HepG2 (cell line): ENCODE measurements at regions not wholly inside any gene's neighbourhood (a gene's known extent, or its start where the extent isn't known, plus 50 kb on each side); places are given as distances from the start of the nearest gene placed in this dataset.
A peak's percentile ranks its signal among the peaks of the same experiment; 100 is the strongest.

Source experiments
- ATAC-seq: fragments of 200-7000 bp; cut with Tn5 transposase; 3 replicates; pipeline ENCODE4 v1.9.1; 2020; ENCODE audit warnings: mild to moderate bottlenecking, moderate library complexity
- BruUV-seq: library from RNA; stranded (reverse); fragments of 400-500 nt; replicated peaks from 2 replicates; lab custom pipeline; 2021; lab: Mats Ljungman, UMichigan
- CTCF ChIA-PET: fragments of 300-600 bp; formaldehyde crosslinking; extraction: SDS; loops from one replicate; lab custom pipeline; 2021; ENCODE audit warnings: low total read pairs, inconsistent platforms, low intra/inter-chr PET ratio; lab: Yijun Ruan, JAX
- POLR2A ChIA-PET: fragments of 350-600 bp; sonication (Branson Sonifier 250); formaldehyde crosslinking; loops from one replicate; lab custom pipeline; 2020; ENCODE audit warnings: antibody characterized with exemption, inconsistent platforms; lab: Yijun Ruan, JAX
- DNase-seq: peaks from one replicate; pipeline ENCODE4 v3.0.0-alpha.2; 2015; ENCODE audit warnings: low spot score
- FAIRE-seq: peaks from 3 replicates; lab custom pipeline; 2011; peaks lifted over from hg19 to GRCh38; lab: Jason Lieb, UNC
- H2AFZ ChIP-seq: one replicate; pipeline ENCODE4 v1.6.1; 2011; ENCODE audit warnings: low read length, inconsistent platforms
- H3K27ac ChIP-seq: fragments of 300-600 bp; 3 replicates; pipeline ENCODE4 v1.8.0; 2011; ENCODE audit warnings: mixed run types, mild to moderate bottlenecking, mixed read lengths, low read length, inconsistent platforms; ENCODE audit not compliant: insufficient read depth; ENCODE audit errors: extremely low read length
- H3K27me3 ChIP-seq, 2 experiments: fragments of 200-600 bp in 1 of 2; 2 replicates in 1 of 2; 3 replicates in 1 of 2; pipeline versions ENCODE4 v1.6.0 to v1.8.0; 2011; ENCODE audit warnings: low read length in 2 of 2, mild to moderate bottlenecking in 2 of 2, moderate library complexity in 2 of 2, inconsistent platforms in 1 of 2; ENCODE audit not compliant: insufficient read depth in 2 of 2, control insufficient read depth in 1 of 2
- H3K36me3 ChIP-seq, 2 experiments: fragments of 200-600 bp in 1 of 2; replicated peaks in 1 of 2; 2 replicates in 1 of 2; 3 replicates in 1 of 2; pipeline versions ENCODE4 v1.5.1 to v1.8.0; 2011; ENCODE audit warnings: low read length in 2 of 2, inconsistent platforms in 1 of 2; ENCODE audit not compliant: insufficient read depth in 2 of 2, control insufficient read depth in 1 of 2
- H3K4me1 ChIP-seq: 2 replicates; pipeline ENCODE4 v1.5.1; 2012; ENCODE audit warnings: low read length, inconsistent platforms; ENCODE audit not compliant: insufficient read depth
- H3K4me2 ChIP-seq: 2 replicates; pipeline ENCODE4 v1.6.0; 2011; ENCODE audit warnings: low read depth, low read length, inconsistent platforms
- H3K4me3 ChIP-seq, 3 experiments: fragments of 200-600 bp in 1 of 3; sonication (generic), shearing (Covaris generic) in 1 of 3; replicated peaks in 1 of 3; 2 replicates each; pipeline ENCODE4 v1.5.1; 2011 to 2016; ENCODE audit warnings: low read length in 3 of 3, inconsistent platforms in 2 of 3, low read depth in 2 of 3, mild to moderate bottlenecking in 2 of 3, control low read depth in 1 of 3, mixed read lengths in 1 of 3; ENCODE audit not compliant: insufficient read depth in 1 of 3
- H3K79me2 ChIP-seq: one replicate; pipeline ENCODE4 v1.6.1; 2011; ENCODE audit warnings: low read length, inconsistent platforms; ENCODE audit not compliant: insufficient read depth
- H3K9ac ChIP-seq: 2 replicates; pipeline ENCODE4 v1.6.0; 2011; ENCODE audit warnings: mild to moderate bottlenecking, low read depth, low read length, inconsistent platforms; ENCODE audit not compliant: insufficient read depth
- H3K9me3 ChIP-seq: 2 replicates; pipeline ENCODE4 v1.5.1; 2012; ENCODE audit warnings: mild to moderate bottlenecking, low read length
- H4K20me1 ChIP-seq: 2 replicates; pipeline ENCODE4 v1.6.0; 2011; ENCODE audit warnings: inconsistent platforms, mild to moderate bottlenecking, low read length, moderate library complexity; ENCODE audit not compliant: insufficient read depth
- CEBPB ChIP-seq: IDR thresholded peaks from 2 replicates; pipeline ENCODE4 v1.6.1; 2011; ENCODE audit warnings: low read depth, low read length, improper control_type of control experiment, borderline replicate concordance
- DMAP1 ChIP-seq: IDR thresholded peaks from 2 replicates; pipeline ENCODE4 v1.6.1; 2016
- FOXC1 ChIP-seq: sonication (generic); formaldehyde crosslinking; IDR thresholded peaks from 2 replicates; pipeline ENCODE4 v1.8.0; 2022; ENCODE audit warnings: mild to moderate bottlenecking, missing genetic modification reagents, borderline replicate concordance
- HMG20A ChIP-seq: IDR thresholded peaks from 2 replicates; pipeline ENCODE4 v1.6.1; 2016; ENCODE audit warnings: borderline replicate concordance
- PHF8 ChIP-seq: sonication (generic); formaldehyde crosslinking; IDR thresholded peaks from 2 replicates; pipeline ENCODE4 v1.5.0; 2020; ENCODE audit warnings: missing genetic modification reagents
- PRPF4 ChIP-seq: fragments of 200-400 bp; formaldehyde crosslinking; IDR thresholded peaks from 2 replicates; pipeline ENCODE4 v1.6.1; 2016; ENCODE audit warnings: low read length, low read depth; ENCODE audit not compliant: poor library complexity, severe bottlenecking
- TEAD3 ChIP-seq: optimal IDR thresholded peaks from 2 replicates; pipeline ENCODE3; 2016; ENCODE audit warnings: borderline replicate concordance
- ZNF672 ChIP-seq: sonication (generic); formaldehyde crosslinking; IDR thresholded peaks from 2 replicates; pipeline ENCODE4 v1.8.1; 2022; ENCODE audit warnings: missing genetic modification reagents
- WGBS: methylation state at CpG from one replicate; pipeline ENCODE4 v1.1.6; 2017; ENCODE audit warnings: low lambda C conversion rate; 5-methylcytosine and 5-hydroxymethylcytosine counted together
- in situ Hi-C: cut with HindIII; loops from 2 replicates; pipeline ENCODE4 v1.10.0; 2017; ENCODE audit warnings: low pct_unique_long_range_greater_than_20kb; ENCODE audit not compliant: extremely low pct_ligation_motif_present
- intact Hi-C: fragments of 100-400 bp; cut with micrococcal nuclease; formaldehyde crosslinking; loops from one replicate; pipeline ENCODE4 v1.10.0; 2022; ENCODE audit not compliant: unreplicated experiment
- TF ChIP-seq, protein P1 (sequence below), 2 experiments: sonication (generic) in 1 of 2; formaldehyde crosslinking in 1 of 2; IDR thresholded peaks; 2 replicates each; pipeline versions ENCODE4 v1.5.1 to v1.6.1; 2011 to 2020; ENCODE audit warnings: borderline replicate concordance in 1 of 2, low read depth in 1 of 2, low read length in 1 of 2, mild to moderate bottlenecking in 1 of 2, missing genetic modification reagents in 1 of 2, moderate library complexity in 1 of 2
- TF ChIP-seq, protein P2 (sequence below): sonication (generic); formaldehyde crosslinking; IDR thresholded peaks from 2 replicates; pipeline ENCODE4 v1.5.0; 2020; ENCODE audit warnings: mild to moderate bottlenecking, missing genetic modification reagents
- TF ChIP-seq, protein P3 (sequence below): sonication (generic); formaldehyde crosslinking; IDR thresholded peaks from 2 replicates; pipeline ENCODE4 v1.4.0; 2020; ENCODE audit warnings: missing genetic modification reagents
- TF ChIP-seq, protein P4 (sequence below): sonication (generic); formaldehyde crosslinking; IDR thresholded peaks from 2 replicates; pipeline ENCODE4 v1.5.1; 2020; ENCODE audit warnings: missing genetic modification reagents, mild to moderate bottlenecking, borderline replicate concordance

DNA sequence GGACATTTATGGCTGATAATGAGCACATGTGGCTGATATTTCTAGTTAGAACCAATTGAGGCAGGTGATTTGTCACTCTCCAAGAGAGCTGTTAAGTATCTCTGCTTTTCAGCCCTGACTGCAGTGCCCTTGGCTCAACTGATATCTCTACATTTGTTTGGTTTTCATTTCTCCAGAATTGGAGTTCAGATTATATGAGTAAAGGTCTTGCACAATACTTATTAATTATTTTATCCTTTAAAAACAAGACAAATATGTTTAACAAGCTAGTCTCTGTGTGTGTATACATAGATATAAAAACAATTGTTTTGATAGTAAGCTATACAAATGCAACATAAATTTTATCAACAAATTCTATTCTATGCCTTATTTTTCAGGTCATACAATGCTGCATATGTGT, 105.2 kb downstream of the BRMS1L start:
- H3K9ac ChIP-seq: no peak overlapping the region
- H4K20me1 ChIP-seq: no peaks in the 10 kb centered on the region
- CTCF ChIA-PET: no interaction called here
- no peak overlapping the region for H3K4me3 ChIP-seq
- no peak for DNase-seq
- TF ChIP-seq PRPF4 (no peak), TEAD3 (no peak), CEBPB (peak; percentile 55; the same call in 1 of the 2 replicates)
- TF ChIP-seq, protein P1, sequence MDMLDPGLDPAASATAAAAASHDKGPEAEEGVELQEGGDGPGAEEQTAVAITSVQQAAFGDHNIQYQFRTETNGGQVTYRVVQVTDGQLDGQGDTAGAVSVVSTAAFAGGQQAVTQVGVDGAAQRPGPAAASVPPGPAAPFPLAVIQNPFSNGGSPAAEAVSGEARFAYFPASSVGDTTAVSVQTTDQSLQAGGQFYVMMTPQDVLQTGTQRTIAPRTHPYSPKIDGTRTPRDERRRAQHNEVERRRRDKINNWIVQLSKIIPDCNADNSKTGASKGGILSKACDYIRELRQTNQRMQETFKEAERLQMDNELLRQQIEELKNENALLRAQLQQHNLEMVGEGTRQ (IDR thresholded peaks at IDR 0.05; ENCODE audit: low read depth, low read length): no peak
- TF ChIP-seq, protein P1 (CRISPR knock-in tag; IDR thresholded peaks at IDR 0.05; ENCODE audit: borderline replicate concordance): no peak
- no peak for FAIRE-seq
- POLR2A ChIA-PET: no interaction called here
- H3K79me2 ChIP-seq: no peaks in the 10 kb centered on the region
- no peaks in the 10 kb centered on the region for H3K4me1 ChIP-seq
- BruUV-seq: no TSS peak
- intact Hi-C loops (no loop called here), in situ Hi-C loops (no loop called here)
- H3K27ac ChIP-seq: no peak overlapping the region
- no peak for ATAC-seq
- H3K4me2 ChIP-seq: no peak overlapping the region
- H2AFZ ChIP-seq: no peak overlapping the region
- H3K27me3 ChIP-seq: peaks cover 0 to 6% of the 10 kb centered on the region in 2 experiments; a peak in 1 of 5 replicates
- no peaks in the 10 kb centered on the region for H3K9me3 ChIP-seq
- H3K36me3 ChIP-seq: no peaks in the 10 kb centered on the region

DNA sequence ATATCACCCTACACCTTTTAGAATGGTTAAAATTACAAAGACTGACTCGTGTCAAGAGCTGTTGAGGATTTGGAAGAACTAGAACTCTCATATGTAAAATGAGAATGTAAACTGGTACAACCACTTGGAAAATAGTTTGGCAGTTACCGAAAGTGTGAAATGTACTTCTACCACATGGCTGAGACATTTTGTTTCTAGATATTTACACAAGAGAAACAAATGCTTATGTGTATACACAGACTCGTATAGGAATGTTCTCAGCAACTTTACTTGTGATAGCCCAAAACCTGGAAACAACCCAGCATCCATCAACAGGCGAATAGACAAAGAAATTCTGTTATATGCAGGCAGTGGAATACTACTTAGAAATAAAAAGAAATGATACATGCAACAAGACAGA, 103.0 kb downstream of the BRMS1L start:
- FAIRE-seq: no peak
- TF ChIP-seq PHF8 (CRISPR knock-in tag) (no peak), FOXC1 (CRISPR knock-in tag) (no peak), ZNF672 (CRISPR knock-in tag) (no peak), DMAP1 (CRISPR knock-in tag) (no peak), HMG20A (CRISPR knock-in tag) (no peak)
- TF ChIP-seq, protein P2, sequence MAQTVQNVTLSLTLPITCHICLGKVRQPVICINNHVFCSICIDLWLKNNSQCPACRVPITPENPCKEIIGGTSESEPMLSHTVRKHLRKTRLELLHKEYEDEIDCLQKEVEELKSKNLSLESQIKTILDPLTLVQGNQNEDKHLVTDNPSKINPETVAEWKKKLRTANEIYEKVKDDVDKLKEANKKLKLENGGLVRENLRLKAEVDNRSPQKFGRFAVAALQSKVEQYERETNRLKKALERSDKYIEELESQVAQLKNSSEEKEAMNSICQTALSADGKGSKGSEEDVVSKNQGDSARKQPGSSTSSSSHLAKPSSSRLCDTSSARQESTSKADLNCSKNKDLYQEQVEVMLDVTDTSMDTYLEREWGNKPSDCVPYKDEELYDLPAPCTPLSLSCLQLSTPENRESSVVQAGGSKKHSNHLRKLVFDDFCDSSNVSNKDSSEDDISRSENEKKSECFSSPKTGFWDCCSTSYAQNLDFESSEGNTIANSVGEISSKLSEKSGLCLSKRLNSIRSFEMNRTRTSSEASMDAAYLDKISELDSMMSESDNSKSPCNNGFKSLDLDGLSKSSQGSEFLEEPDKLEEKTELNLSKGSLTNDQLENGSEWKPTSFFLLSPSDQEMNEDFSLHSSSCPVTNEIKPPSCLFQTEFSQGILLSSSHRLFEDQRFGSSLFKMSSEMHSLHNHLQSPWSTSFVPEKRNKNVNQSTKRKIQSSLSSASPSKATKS (CRISPR knock-in tag): no peak
- TF ChIP-seq, protein P3, sequence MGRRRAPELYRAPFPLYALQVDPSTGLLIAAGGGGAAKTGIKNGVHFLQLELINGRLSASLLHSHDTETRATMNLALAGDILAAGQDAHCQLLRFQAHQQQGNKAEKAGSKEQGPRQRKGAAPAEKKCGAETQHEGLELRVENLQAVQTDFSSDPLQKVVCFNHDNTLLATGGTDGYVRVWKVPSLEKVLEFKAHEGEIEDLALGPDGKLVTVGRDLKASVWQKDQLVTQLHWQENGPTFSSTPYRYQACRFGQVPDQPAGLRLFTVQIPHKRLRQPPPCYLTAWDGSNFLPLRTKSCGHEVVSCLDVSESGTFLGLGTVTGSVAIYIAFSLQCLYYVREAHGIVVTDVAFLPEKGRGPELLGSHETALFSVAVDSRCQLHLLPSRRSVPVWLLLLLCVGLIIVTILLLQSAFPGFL (CRISPR knock-in tag): no peak
- TF ChIP-seq, protein P4, sequence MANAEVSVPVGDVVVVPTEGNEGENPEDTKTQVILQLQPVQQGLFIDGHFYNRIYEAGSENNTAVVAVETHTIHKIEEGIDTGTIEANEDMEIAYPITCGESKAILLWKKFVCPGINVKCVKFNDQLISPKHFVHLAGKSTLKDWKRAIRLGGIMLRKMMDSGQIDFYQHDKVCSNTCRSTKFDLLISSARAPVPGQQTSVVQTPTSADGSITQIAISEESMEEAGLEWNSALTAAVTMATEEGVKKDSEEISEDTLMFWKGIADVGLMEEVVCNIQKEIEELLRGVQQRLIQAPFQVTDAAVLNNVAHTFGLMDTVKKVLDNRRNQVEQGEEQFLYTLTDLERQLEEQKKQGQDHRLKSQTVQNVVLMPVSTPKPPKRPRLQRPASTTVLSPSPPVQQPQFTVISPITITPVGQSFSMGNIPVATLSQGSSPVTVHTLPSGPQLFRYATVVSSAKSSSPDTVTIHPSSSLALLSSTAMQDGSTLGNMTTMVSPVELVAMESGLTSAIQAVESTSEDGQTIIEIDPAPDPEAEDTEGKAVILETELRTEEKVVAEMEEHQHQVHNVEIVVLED (CRISPR knock-in tag): no peak

More for the DNA sequence above, 103.0 kb downstream of the BRMS1L start:
- ATAC-seq: no peak
- WGBS: 3% methylated on average over 4 of the region's 4 CpGs
- H2AFZ ChIP-seq: no peak overlapping the region
- no peaks in the 10 kb centered on the region for H3K79me2 ChIP-seq
- H3K27ac ChIP-seq: no peak overlapping the region
- no TSS peak for BruUV-seq
- no peaks in the 10 kb centered on the region for H3K9me3 ChIP-seq
- no peak overlapping the region for H3K4me2 ChIP-seq
- in situ Hi-C loops: no loop called here
- ChIA-PET CTCF (no interaction called here), POLR2A (no interaction called here)
- H3K4me3 ChIP-seq: no peak overlapping the region
- H3K36me3 ChIP-seq: no peaks in the 10 kb centered on the region
- intact Hi-C loops: no loop called here
- no peak for DNase-seq
- H3K27me3 ChIP-seq: peaks cover 0 to 6% of the 10 kb centered on the region in 2 experiments; a peak in 1 of 5 replicates
- no peak overlapping the region for H3K9ac ChIP-seq
- no peaks in the 10 kb centered on the region for H3K4me1 ChIP-seq
- H4K20me1 ChIP-seq: no peaks in the 10 kb centered on the region
